HG03280 (cell line): ENCODE measurements at regions not wholly inside any gene's neighbourhood (a gene's known extent, or its start where the extent isn't known, plus 50 kb on each side); places are given as distances from the start of the nearest gene placed in this dataset.

Experiments
- ATAC-seq: cut with Tn5 transposase; IDR thresholded peaks from one replicate; pipeline ENCODE4 v1.9.1; 2021; ENCODE audit warnings: mild to moderate bottlenecking, moderate library complexity; ENCODE audit not compliant: unreplicated experiment

DNA sequence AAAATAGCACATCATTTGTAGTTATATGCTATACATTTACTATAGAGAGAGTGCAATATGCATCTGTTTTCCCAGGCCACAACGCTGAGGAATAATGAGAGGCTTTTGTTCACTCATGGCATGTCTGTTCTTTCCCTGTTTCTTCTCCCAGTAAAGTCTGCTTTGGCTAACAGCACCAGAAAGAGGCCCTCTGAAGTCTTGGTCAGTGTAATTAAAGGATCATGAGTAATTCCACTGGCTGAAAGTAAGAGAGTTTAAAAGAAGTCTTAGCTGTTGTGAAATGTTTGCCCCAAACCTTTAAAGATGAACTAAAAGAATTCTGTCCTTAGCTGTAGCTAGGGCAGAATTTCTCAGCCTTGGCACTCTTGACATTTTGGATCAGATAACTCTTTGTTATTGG, 228.8 kb downstream of the TLE4 start:
- no peak for ATAC-seq

DNA sequence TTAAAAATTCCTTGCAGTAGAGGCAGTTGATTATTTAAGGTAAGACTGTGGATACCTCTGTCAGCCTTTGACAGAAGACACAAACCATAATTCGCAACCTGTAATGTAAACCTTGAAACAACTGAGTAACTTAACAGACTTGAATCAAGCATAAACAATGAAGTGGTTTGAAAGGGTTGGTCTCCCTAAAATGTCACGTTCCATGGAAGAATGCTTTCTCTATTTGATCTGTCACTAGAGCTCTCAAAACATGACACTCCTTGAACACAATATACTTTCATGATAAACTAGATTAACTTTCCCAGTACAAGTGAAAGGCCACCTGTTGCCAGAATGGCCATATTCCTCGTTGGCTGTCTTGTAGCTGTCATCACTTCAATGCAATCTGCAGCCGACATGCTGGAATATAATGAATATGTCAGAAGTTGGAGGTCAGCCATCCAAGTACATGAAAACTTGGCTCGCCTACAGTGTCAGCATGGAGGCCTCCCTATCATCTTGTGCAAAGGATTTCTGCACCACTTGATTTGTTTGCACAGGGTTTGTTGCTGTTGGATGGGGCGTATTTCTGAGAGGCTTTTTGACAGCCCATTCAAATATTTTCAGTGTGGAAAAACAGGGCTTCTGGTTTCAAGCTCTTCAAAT, 228.0 kb downstream of the TLE4 start:
- ATAC-seq, result no peak

DNA sequence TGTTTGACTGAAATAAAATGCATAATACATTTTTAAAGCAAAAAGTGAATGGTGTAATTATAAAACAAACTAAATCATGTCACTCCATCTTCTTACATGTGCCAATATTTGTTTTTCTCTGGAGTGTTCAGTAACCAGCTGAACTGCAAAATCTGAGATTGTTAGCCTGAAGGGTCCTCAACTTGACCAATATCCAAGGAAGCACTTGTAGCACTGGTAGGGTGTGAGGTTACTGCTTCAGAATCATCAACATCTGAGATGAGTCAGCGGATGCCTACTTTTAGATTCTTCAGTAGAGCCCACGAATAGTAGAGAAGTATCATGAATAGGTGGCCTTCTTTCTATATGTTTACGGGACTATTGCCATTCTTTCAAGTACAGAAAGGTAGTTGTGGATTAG, 226.7 kb downstream of the TLE4 start:
- no peak for ATAC-seq

DNA sequence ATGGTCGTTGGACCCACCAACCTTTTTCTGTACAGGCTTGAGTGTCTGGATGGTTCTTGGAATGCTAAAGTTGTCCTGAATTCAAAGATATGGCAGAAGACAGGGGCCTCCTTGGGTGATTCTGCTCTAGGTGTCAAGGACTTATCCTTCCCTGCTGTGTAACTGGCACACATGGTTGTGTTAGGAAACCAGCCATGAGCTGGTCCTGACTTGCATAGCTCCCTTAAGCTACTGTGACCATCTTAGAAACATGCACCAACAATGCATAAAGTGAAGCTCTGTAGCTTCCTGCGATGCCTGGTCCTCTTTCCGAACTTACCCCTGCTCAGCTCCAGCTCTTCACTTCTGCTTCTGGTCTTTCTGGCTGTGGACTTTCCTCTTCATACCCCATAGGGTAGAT, 224.6 kb downstream of the TLE4 start:
- no peak for ATAC-seq

DNA sequence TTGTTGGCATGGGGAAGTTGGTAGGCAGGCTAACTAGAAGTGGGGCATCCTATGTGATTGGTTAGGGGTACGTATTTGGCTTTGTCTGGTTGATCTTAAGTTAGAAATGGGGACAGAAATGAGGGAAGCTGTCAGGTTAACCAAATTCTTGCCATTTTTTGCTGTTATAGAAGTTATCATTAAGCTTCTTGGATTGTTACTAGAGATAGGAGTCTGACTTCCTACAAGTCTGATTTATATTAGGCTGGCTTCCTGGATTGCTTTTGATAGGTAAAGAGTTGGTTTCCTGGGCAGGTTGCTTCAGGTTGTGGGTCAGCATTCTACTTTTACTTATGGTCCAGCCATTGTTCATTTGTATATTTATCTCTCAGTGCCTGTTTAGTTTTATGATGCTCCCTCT, 216.9 kb downstream of the TLE4 start:
- ATAC-seq, result no peak

GRCh38 chr9:79781263-79781662, 209.5 kb downstream of the TLE4 start:
- ATAC-seq, result no peak

GRCh38 chr9:79780559-79780958, 208.8 kb downstream of the TLE4 start:
- no peak for ATAC-seq

- ATAC-seq, result no peak
Observed at GRCh38 chr9:79779901-79780300, 208.1 kb downstream of the TLE4 start.

DNA sequence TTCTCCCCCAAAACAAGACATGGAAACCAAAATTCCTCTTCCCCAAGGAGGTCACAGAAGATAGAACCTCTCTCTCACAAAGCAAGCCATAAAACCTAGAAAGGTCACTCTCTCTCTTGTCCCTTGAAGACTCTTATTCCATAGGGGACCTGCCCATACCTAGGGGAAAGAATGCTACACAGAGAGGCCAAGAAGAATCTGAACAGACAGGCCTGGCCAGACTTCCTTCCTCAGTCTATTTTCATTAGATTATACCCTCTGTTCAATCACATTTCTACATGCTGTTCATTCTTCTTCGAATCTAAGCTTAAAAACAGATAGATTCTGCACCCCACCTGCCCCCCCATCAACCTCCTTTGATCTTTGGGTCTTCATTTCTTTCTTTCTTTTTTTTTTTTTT, 206.8 kb downstream of the TLE4 start:
- no peak for ATAC-seq

DNA sequence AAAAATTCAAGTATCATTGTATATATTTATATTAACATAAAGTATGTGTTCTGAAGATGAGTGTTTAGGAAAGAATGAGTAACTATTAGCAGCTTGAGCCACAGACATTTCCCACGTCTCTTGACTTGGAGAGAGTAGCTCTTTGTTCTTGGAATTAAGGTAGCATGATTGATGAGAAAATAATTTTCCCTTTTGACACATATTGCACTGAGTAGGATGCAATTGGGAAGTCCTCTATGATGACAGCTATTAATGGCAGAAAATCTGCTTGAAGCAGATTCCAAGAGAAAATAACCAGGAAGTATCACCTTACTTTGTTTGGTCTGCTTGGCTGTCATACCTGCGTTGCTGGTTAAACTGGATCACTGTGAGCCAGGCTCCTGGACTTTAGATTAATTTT, 204.8 kb downstream of the TLE4 start:
- no peak for ATAC-seq
